ENCODE measurements at regions not wholly inside any gene's neighbourhood (a gene's known extent, or its start where the extent isn't known, plus 50 kb on each side); places are given as distances from the start of the nearest gene placed in this dataset.

GRCh38 chr1:193408782-193409293 lies 222.4 kb upstream of the B3GALT2 start:
- TF ChIP-seq CTCF (IDR thresholded peaks at IDR 0.05; ENCODE audit: low read depth, low read length, poor library complexity, severe bottlenecking), result no peak
- TF ChIP-seq EZH2phosphoT487 (IDR thresholded peaks at IDR 0.05; ENCODE audit: borderline replicate concordance, low read length), result no peak
